Pancreas (tissue), 10 donors: ENCODE measurements at regions not wholly inside any gene's neighbourhood (a gene's known extent, or its start where the extent isn't known, plus 50 kb on each side); places are given as distances from the start of the nearest gene placed in this dataset.

Experiments used
- ATAC-seq, 4 donors: fragments of 200-7000 bp; cut with Tn5 transposase; one replicate each; pipeline versions ENCODE4 v1.8.0 to v1.9.1; 2020; ENCODE audit warnings: mild to moderate bottlenecking in 4 of 4, moderate library complexity in 4 of 4
- DNase-seq, 6 donors: peaks; one replicate each; pipeline ENCODE4 v3.0.0-alpha.2; 2020
- FAIRE-seq: peaks from 2 replicates; lab custom pipeline; 2012; peaks lifted over from hg19 to GRCh38; lab: Jason Lieb, UNC
- H3K27ac ChIP-seq, 4 donors: fragments of 200-600 bp; sonication (generic); 1 replicate in 3 of 4; 2 replicates in 1 of 4; pipeline versions ENCODE4 v1.5.0 to v1.8.0; 2020
- H3K27me3 ChIP-seq, 4 donors: fragments of 200-600 bp; one replicate each; pipeline ENCODE4 v1.8.0; 2021
- H3K36me3 ChIP-seq, 3 donors: fragments of 200-600 bp; sonication (generic) in 1 of 3; one replicate each; pipeline versions ENCODE4 v1.5.0 to v1.8.0; 2020 to 2021
- H3K4me1 ChIP-seq, 3 donors: fragments of 200-600 bp; one replicate each; pipeline ENCODE4 v1.8.0; 2021
- H3K4me3 ChIP-seq, 4 donors: fragments of 200-600 bp; sonication (generic) in 2 of 4; one replicate each; pipeline versions ENCODE4 v1.5.0 to v1.8.0; 2020 to 2021
- H3K9me3 ChIP-seq, 4 donors: fragments of 200-600 bp; one replicate each; pipeline ENCODE4 v1.8.0; 2021
- WGBS, 2 donors: extraction: QIAGEN DNeasy Blood & Tissue Kit; methylation state at CpG; one replicate each; pipeline ENCODE4 v1.1.7; 2013; 5-methylcytosine and 5-hydroxymethylcytosine counted together
- intact Hi-C, 3 donors: fragments of 100-400 bp; cut with DNase I; formaldehyde crosslinking; loops; one replicate each; pipeline versions ENCODE4 v1.11.1 to v1.14.2; 2022
- TF ChIP-seq, protein P1 (sequence below), 4 donors: fragments of 200-600 bp; sonication (generic) in 3 of 4; IDR thresholded peaks; one replicate each; pipeline versions ENCODE4 v1.5.0 to v1.8.0; 2021; ENCODE audit warnings: antibody characterized with exemption in 4 of 4
- donor health status: healthy with polysubstance abuse.
- donor health status: DM: no; HTN: no; CAD: no; lungs with moderate emphysema.
- donor health status: DM: no; HTN: no; CAD: no.
- donor health status: control.
- donor health status: control.
- donor health status: Bipolar disorder and iron deficiency.
- donor health status: DM: yes; HTN: yes; CAD: no.
- donor health status: DM: no; HTN: no; CAD: no.
- donor health status: DM: no; HTN: no; CAD: no.
- donor health status: DM: yes; HTN: yes; CAD: no.

DNA sequence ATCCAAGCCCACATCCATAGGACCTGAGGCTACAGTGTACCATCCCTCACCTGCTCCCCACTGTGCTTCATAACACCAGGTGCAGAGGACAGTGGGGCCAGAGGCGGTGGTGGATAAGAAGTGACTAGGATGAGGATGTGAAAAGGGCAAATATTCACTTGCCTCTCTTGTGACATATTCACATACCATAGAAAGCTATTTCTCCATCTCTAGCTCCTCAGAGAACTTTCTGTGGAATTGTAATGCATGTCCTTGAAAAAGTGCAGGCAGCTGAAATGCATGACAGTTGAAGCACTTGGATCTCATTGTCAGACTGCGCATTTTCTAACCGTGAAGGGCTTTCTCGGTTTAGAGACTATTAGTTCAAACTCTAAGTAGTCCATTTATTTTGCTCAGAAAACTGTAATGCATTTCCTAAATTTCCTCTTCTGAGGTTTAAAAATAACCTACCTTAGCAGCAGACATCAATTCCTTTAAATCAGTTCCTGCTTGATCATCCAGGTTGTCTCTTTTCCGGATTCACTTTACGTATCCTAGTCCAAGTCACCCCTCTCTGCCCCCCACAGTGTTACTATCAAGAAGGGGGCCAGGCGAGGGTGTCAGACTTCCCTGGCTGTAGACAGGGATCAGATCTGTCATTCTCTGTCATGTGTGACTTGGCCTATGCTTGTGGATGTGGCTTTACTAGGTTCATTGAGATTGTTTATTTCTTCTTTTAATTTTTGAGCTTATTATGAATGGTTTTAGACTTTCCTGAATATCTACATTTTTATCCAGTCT lies 984.0 kb upstream of the TMEM132C start:
- no peak overlapping the region for H3K27ac ChIP-seq
- H3K4me1 ChIP-seq = no peaks in the 10 kb centered on the region
- no peaks in the 10 kb centered on the region for H3K9me3 ChIP-seq
- FAIRE-seq (no peak), ATAC-seq (no peak), DNase-seq (no peak)
- TF ChIP-seq, protein P1, sequence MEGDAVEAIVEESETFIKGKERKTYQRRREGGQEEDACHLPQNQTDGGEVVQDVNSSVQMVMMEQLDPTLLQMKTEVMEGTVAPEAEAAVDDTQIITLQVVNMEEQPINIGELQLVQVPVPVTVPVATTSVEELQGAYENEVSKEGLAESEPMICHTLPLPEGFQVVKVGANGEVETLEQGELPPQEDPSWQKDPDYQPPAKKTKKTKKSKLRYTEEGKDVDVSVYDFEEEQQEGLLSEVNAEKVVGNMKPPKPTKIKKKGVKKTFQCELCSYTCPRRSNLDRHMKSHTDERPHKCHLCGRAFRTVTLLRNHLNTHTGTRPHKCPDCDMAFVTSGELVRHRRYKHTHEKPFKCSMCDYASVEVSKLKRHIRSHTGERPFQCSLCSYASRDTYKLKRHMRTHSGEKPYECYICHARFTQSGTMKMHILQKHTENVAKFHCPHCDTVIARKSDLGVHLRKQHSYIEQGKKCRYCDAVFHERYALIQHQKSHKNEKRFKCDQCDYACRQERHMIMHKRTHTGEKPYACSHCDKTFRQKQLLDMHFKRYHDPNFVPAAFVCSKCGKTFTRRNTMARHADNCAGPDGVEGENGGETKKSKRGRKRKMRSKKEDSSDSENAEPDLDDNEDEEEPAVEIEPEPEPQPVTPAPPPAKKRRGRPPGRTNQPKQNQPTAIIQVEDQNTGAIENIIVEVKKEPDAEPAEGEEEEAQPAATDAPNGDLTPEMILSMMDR (IDR thresholded peaks at IDR 0.05) = no peak
- intact Hi-C loops = no loop called here
- H3K36me3 ChIP-seq = no peaks in the 10 kb centered on the region
- 69 to 75% methylated on average over 7 of the region's 7 CpGs for WGBS, 2 donors
- H3K4me3 ChIP-seq = no peak overlapping the region
- H3K27me3 ChIP-seq = peaks cover 0 to 9% (median 0%) of the 10 kb centered on the region in 4 donors

DNA sequence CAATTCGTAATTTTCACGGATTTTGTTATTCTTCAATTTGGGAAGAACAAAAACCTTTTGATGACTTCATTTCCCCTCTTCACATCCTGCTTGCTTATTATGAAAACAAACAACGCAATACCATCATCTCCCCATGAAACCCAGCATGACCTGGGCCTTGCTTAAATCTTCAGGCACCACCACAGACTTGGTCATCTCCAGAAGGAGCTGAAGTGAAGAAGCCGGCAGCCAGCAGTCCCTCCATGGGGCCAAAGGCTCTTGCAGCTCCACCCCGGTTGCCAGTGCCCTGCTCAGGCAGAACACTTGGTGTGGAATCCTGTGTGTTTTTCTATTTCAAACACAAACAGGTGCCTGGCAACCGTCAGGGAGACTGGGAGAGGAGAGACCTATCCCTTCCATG lies 982.9 kb upstream of the TMEM132C start:
- WGBS, 2 donors = 67 to 82% methylated on average over 6 of the region's 6 CpGs
- TF ChIP-seq, protein P1 (IDR thresholded peaks at IDR 0.05) = no peak
- ATAC-seq (no peak), FAIRE-seq (no peak), DNase-seq (no peak)
- Histone ChIP-seq H3K4me1 (no peaks in the 10 kb centered on the region), H3K9me3 (no peaks in the 10 kb centered on the region), H3K4me3 (no peak overlapping the region), H3K27ac (no peak overlapping the region), H3K27me3 (peaks cover 0 to 9% (median 0%) of the 10 kb centered on the region in 4 donors), H3K36me3 (no peaks in the 10 kb centered on the region)
- intact Hi-C loops = no loop called here

DNA sequence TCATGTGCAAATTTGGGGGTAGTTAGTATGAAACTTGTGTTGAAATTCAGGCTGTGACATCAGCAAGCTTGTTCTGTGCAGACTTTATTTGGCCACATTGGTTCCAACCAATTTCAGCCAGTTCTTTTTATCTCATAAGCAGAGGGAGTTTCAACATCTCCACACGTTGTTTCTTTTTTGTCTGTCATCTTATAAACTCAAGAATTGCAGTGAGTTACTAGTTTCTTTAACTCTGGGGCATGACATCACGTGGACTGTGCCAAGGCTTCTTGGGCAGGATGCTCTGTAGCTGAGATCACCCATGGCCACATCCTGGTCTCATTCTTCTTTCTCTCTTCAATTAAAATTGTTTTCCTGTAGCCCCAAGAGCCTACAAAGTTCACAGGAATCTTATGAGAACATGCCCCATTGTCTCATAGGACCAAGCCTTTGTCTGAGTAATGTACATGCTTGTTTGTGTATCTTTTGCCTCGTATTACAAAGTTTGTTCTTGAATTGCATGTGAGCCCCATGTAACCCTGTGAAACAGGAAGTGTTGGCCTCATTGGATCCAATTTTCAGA lies 982.0 kb upstream of the TMEM132C start:
- WGBS, 2 donors = 51 to 52% methylated on average over 3 of the region's 3 CpGs
- FAIRE-seq = no peak
- Histone ChIP-seq H3K4me3 (no peak overlapping the region), H3K4me1 (no peaks in the 10 kb centered on the region), H3K27ac (no peak overlapping the region), H3K27me3 (peaks cover 0 to 8% (median 0%) of the 10 kb centered on the region in 4 donors), H3K9me3 (no peaks in the 10 kb centered on the region), H3K36me3 (no peaks in the 10 kb centered on the region)
- intact Hi-C loops = no loop called here
- TF ChIP-seq, protein P1 (IDR thresholded peaks at IDR 0.05) = no peak
- no peak for DNase-seq
- ATAC-seq = peak in 1 of 4 donors; percentile 43

DNA sequence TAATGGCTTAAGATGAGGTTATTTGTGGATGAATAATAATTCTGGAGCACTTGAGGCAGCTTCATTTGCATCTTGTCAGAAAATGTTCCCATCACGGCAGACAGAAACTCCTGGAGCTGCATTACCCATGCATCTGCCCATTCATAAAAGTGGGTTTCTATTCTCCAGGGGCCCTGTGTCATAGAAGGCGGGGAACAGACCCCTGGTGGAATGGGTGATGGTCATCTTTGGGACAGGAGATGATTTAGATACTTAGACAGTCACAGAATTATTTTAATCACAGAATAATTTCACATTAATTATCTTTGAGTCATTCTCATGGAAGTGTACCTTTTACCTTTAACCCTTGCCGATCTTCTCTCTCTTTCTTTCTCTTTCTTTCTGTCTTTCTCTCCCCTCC lies 980.7 kb upstream of the TMEM132C start:
- H3K36me3 ChIP-seq = no peaks in the 10 kb centered on the region
- ATAC-seq (no peak), DNase-seq (no peak), FAIRE-seq (no peak)
- 70 to 74% methylated on average over 3 of the region's 3 CpGs for WGBS, 2 donors
- TF ChIP-seq, protein P1 (IDR thresholded peaks at IDR 0.05) = no peak
- H3K4me3 ChIP-seq = no peak overlapping the region
- no peaks in the 10 kb centered on the region for H3K27me3 ChIP-seq
- H3K9me3 ChIP-seq = no peaks in the 10 kb centered on the region
- intact Hi-C loops = no loop called here
- H3K4me1 ChIP-seq = no peaks in the 10 kb centered on the region
- H3K27ac ChIP-seq = no peak overlapping the region

DNA sequence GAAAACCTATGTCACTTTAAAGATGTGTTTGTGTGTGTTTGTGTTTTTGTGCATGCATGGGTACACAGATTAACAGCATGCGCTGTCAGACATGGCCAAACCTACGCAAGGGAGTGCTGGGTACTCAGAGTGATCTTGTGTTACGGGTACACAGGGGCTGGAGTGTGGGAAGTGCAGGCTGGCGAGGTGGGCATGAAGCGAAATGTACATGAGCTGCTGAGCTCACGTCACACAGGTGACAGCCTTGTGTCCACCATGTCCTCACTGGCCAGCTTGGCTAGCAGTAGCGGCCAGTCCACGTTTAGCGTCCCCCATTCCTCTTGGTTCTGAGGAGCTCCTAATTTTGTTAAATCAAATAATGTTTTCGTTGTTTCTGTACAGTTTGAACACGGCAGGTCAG lies 979.7 kb upstream of the TMEM132C start:
- Histone ChIP-seq H3K27ac (no peak overlapping the region), H3K9me3 (no peaks in the 10 kb centered on the region), H3K4me3 (no peak overlapping the region), H3K27me3 (no peaks in the 10 kb centered on the region), H3K36me3 (no peaks in the 10 kb centered on the region), H3K4me1 (no peaks in the 10 kb centered on the region)
- no peak for FAIRE-seq
- DNase-seq = no peak
- intact Hi-C loops = no loop called here
- no peak for ATAC-seq
- TF ChIP-seq, protein P1 (IDR thresholded peaks at IDR 0.05) = no peak
- WGBS, 2 donors = 85 to 93% methylated on average over 11 of the region's 11 CpGs
